ENCODE measurements at regions not wholly inside any gene's neighbourhood (a gene's known extent, or its start where the extent isn't known, plus 50 kb on each side); places are given as distances from the start of the nearest gene placed in this dataset.
"Not testable (repeated sequence)": the region's sequence is repeated elsewhere in the genome, so short reads cannot be mapped to it uniquely, and the experiment has no call there.

DNA sequence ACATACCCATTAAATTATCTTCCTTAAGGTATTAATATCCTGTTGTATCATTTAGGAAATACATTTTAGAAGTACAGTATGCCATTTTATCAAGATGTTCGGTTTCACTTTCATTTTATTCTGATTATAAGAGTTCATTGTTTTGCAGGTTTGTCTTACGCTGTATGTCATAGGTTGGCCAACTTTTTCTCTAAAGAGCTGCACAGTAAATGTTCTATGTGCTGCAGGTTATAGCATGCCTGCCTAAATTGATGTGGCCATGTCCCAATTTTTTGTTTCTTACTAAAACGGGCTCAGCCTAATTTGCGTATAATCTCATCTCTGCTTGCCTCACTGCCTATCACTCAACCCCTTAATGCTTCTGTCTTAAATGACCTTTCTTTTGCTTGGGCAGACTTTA is 126.4 kb downstream of the USP22 start:
- CTCF ChIA-PET (ENCODE audit: unreplicated experiment) = no interaction called here
- no TSS peak for BruUV-seq (replicated peaks)
- Histone ChIP-seq H4K20me1 (ENCODE audit: insufficient read depth, low read length) (no peaks in the 10 kb centered on the region), H3K4me1 (ENCODE audit: insufficient read depth, low read length, poor library complexity, severe bottlenecking) (no peaks in the 10 kb centered on the region), H3K27ac (ENCODE audit: low read depth, low read length, poor library complexity, severe bottlenecking) (no peak overlapping the region), H3K79me2 (ENCODE audit: insufficient read depth, low read depth, low read length) (no peaks in the 10 kb centered on the region), H3K9me2 (ENCODE audit: insufficient read depth, low read length) (no peaks in the 10 kb centered on the region), H3K9me3 (ENCODE audit: low read length) (no peaks in the 10 kb centered on the region), H2AFZ (ENCODE audit: low read length) (no peak overlapping the region), H3K36me3 (ENCODE audit: insufficient read depth, low read length) (no peaks in the 10 kb centered on the region), H3K4me2 (ENCODE audit: low read length) (peak overlapping the region; percentile 16; the same call in 1 of the 2 replicates), H3K4me3 (ENCODE audit: low read depth, low read length, poor library complexity, severe bottlenecking) (no peak overlapping the region)
- DNase-seq (ENCODE audit: low spot score) = no peak
- intact Hi-C loops (cut with micrococcal nuclease; ENCODE audit: unreplicated experiment) = no loop called here
- TF ChIP-seq CTCF (conservative IDR thresholded peaks at IDR 0.05; ENCODE audit: low read length) (no peak), EZH2phosphoT487 (IDR thresholded peaks at IDR 0.05; ENCODE audit: borderline replicate concordance, low read depth, low read length) (no peak)
- POLR2A ChIA-PET = no interaction called here

DNA sequence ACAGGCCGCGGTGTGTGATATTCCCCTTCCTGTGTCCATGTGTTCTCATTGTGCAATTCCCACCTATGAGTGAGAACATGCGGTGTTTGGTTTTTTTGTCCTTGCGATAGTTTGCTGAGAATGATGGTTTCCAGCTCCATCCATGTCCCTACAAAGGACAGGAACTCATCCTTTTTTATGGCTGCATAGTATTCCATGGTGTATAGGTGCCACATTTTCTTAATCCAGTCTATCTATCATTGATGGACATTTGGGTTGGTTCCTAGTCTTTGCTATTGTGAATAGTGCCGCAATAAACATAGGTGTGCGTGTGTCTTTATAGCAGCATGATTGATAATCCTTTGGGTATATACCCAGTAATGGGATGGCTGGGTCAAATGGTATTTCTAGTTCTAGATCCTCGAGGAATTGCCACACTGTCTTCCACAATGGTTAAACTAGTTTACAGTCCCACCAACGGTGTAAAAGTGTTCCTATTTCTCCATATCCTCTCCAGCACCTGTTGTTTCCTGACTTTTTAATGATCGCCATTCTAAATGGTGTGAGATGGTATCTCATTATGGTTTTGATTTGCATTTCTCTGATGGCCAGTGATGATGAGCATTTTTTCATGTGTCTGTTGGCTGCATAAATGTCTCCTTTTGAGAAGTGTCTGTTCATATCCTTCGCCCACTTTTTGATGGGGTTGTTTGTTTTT is 125.1 kb downstream of the USP22 start:
- H3K4me1 ChIP-seq (ENCODE audit: insufficient read depth, low read length, poor library complexity, severe bottlenecking); H3K9me2 ChIP-seq (ENCODE audit: insufficient read depth, low read length); H3K4me3 ChIP-seq (ENCODE audit: low read depth, low read length, poor library complexity, severe bottlenecking); H3K27ac ChIP-seq (ENCODE audit: low read depth, low read length, poor library complexity, severe bottlenecking); H3K79me2 ChIP-seq (ENCODE audit: insufficient read depth, low read depth, low read length); CTCF ChIA-PET (ENCODE audit: unreplicated experiment); intact Hi-C loops (cut with micrococcal nuclease; ENCODE audit: unreplicated experiment); H3K36me3 ChIP-seq (ENCODE audit: insufficient read depth, low read length); POLR2A ChIA-PET; H3K4me2 ChIP-seq (ENCODE audit: low read length); DNase-seq (ENCODE audit: low spot score); H4K20me1 ChIP-seq (ENCODE audit: insufficient read depth, low read length); BruUV-seq (replicated peaks); H2AFZ ChIP-seq (ENCODE audit: low read length); H3K9me3 ChIP-seq (ENCODE audit: low read length): not testable (repeated sequence)

DNA sequence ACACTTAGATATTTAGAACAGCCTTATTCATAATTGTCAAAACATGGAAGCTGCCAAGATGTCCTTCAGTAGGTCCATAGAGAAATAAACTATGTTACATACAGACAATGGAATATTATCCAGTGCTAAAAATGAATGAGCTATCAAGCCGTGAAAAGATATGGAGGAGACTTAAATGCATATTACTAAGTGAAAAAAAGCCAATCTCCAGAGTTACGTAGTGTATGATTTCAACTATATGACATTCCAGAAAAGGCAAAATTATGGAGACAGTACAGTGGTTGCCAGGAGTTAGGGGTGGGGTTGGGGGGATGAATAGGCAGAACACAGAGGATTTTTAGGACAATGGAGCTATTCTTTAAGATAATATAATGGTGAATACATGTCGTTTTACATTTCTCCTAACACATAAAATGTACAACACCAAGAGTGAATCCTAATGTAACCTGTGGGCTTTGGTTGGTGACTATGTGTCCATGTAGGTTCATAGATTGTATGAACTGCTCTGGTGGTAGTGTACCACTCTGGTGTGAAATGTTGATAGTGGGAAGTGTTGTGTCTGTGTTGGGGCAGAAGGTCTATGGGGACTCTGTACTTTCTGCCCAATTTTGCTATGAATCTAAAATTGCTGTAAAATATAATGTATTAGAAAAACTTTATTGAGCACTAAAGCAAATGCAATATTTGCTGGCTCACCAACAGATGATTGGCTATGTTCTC is 122.6 kb downstream of the USP22 start:
- intact Hi-C loops (cut with micrococcal nuclease; ENCODE audit: unreplicated experiment) = no loop called here
- Histone ChIP-seq H3K4me1 (ENCODE audit: insufficient read depth, low read length, poor library complexity, severe bottlenecking) (no peaks in the 10 kb centered on the region), H2AFZ (ENCODE audit: low read length) (no peak overlapping the region), H3K4me2 (ENCODE audit: low read length) (no peak overlapping the region), H3K9me2 (ENCODE audit: insufficient read depth, low read length) (no peaks in the 10 kb centered on the region), H4K20me1 (ENCODE audit: insufficient read depth, low read length) (no peaks in the 10 kb centered on the region), H3K36me3 (ENCODE audit: insufficient read depth, low read length) (no peaks in the 10 kb centered on the region), H3K4me3 (ENCODE audit: low read depth, low read length, poor library complexity, severe bottlenecking) (no peak overlapping the region), H3K9me3 (ENCODE audit: low read length) (no peaks in the 10 kb centered on the region), H3K27ac (ENCODE audit: low read depth, low read length, poor library complexity, severe bottlenecking) (no peak overlapping the region), H3K79me2 (ENCODE audit: insufficient read depth, low read depth, low read length) (no peaks in the 10 kb centered on the region)
- TF ChIP-seq EZH2phosphoT487 (IDR thresholded peaks at IDR 0.05; ENCODE audit: borderline replicate concordance, low read depth, low read length) = no peak
- ChIA-PET POLR2A (no interaction called here), CTCF (ENCODE audit: unreplicated experiment) (no interaction called here)
- no peak for DNase-seq (ENCODE audit: low spot score)
- no TSS peak for BruUV-seq (replicated peaks)

All from OCI-LY7 (cell line).